HEK293 (cell line): ENCODE measurements at regions not wholly inside any gene's neighbourhood (a gene's known extent, or its start where the extent isn't known, plus 50 kb on each side); places are given as distances from the start of the nearest gene placed in this dataset.
"Not testable (repeated sequence)": the region's sequence is repeated elsewhere in the genome, so short reads cannot be mapped to it uniquely, and the experiment has no call there.

Source experiments
- CTCF ChIA-PET: fragments of 350-600 bp; formaldehyde crosslinking; extraction: SDS; loops from one replicate; lab custom pipeline; 2021; ENCODE audit warnings: antibody characterized with exemption; lab: Yijun Ruan, JAX
- POLR2A ChIA-PET: fragments of 300-600 bp; formaldehyde crosslinking; extraction: SDS; loops from one replicate; lab custom pipeline; 2020; ENCODE audit warnings: antibody characterized with exemption, inconsistent platforms; lab: Yijun Ruan, JAX
- H3K27ac ChIP-seq: fragments of 200-500 bp; sonication (Bioruptor generic); 2 replicates; pipeline ENCODE4 v1.5.1; 2014; ENCODE audit warnings: low read depth, low read length, control low read depth, inconsistent platforms; ENCODE audit errors: extremely low read depth
- H3K36me3 ChIP-seq, 2 experiments: fragments of 200-500 bp in 1 of 2; sonication (Bioruptor generic) in 1 of 2; 1 replicate in 1 of 2; 2 replicates in 1 of 2; pipeline ENCODE4 v1.5.1; 2014 to 2017; ENCODE audit warnings: inconsistent platforms in 2 of 2, low read length in 2 of 2; ENCODE audit not compliant: control insufficient read depth in 2 of 2, insufficient read depth in 1 of 2
- H3K4me1 ChIP-seq: fragments of 200-500 bp; sonication (Bioruptor generic); 2 replicates; pipeline ENCODE4 v1.5.1; 2014; ENCODE audit warnings: mild to moderate bottlenecking, low read length, inconsistent platforms; ENCODE audit not compliant: control insufficient read depth, insufficient read depth
- H3K4me3 ChIP-seq: 2 replicates; pipeline ENCODE4 v1.5.1; 2011; ENCODE audit warnings: low read depth, mild to moderate bottlenecking, control low read depth, low read length, moderate library complexity
- H3K9me3 ChIP-seq: fragments of 200-500 bp; sonication (Bioruptor generic); 2 replicates; pipeline ENCODE4 v1.5.1; 2014; ENCODE audit warnings: low read depth, low read length, inconsistent platforms; ENCODE audit not compliant: control insufficient read depth, insufficient read depth

DNA sequence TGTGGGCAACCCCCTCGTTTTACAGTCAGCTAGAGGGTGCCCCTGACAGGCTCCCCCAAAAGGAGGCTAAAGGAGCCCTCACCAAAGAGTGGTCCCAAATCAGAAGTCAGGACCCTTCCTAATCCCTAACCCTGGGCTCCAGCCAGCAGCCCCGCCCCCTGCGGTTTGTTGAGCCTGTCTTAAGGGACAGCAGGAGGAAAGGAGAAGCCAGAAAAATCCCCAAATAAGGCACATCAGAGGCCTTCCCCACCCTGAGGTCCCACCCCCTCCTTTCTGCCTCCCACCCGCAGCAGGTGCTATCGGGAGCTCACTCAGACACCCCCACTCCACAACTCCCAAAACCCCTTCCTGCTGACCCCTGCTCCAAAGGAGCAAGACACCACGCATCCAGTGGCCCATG lies 127.2 kb downstream of the TNFRSF13B start:
- H3K9me3 ChIP-seq, POLR2A ChIA-PET, H3K4me1 ChIP-seq, H3K4me3 ChIP-seq, H3K36me3 ChIP-seq, CTCF ChIA-PET, H3K27ac ChIP-seq: not testable (repeated sequence)

DNA sequence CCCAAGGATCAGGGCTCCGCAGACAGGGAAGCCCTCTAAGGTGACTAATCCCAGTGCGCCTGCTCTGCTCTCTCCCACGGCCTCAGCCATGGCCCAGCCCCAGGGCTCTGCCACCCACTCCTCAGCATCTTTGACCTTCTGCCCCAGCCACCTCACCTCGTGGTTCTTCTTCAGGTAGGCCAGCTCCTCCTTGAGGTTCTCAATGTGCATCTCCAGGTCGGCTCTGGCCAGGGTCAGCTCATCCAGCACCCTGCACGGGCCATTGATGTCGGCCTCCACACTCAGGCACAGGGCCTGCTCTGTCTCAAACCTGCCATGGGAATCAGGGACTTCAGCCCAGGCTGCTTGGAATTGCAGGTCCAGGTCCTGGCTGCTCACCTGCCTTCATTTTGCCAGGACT lies 128.4 kb downstream of the TNFRSF13B start:
- POLR2A ChIA-PET, result not testable (repeated sequence)

GRCh38 chr17:16842346-16842745 lies 129.6 kb downstream of the TNFRSF13B start:
- POLR2A ChIA-PET, H3K9me3 ChIP-seq, H3K4me1 ChIP-seq, H3K27ac ChIP-seq, H3K4me3 ChIP-seq, CTCF ChIA-PET, H3K36me3 ChIP-seq: not testable (repeated sequence)

More for the DNA sequence above, 128.4 kb downstream of the TNFRSF13B start:
- H3K9me3 ChIP-seq, H3K36me3 ChIP-seq, H3K4me3 ChIP-seq, H3K4me1 ChIP-seq, CTCF ChIA-PET, H3K27ac ChIP-seq: not testable (repeated sequence)

- CTCF ChIA-PET, H3K27ac ChIP-seq, H3K4me3 ChIP-seq, H3K9me3 ChIP-seq, H3K4me1 ChIP-seq, POLR2A ChIA-PET, H3K36me3 ChIP-seq: not testable (repeated sequence)
Observed at GRCh38 chr17:16841896-16842295, 130.0 kb downstream of the TNFRSF13B start.

GRCh38 chr17:16840219-16840618 lies 131.7 kb downstream of the TNFRSF13B start:
- H3K4me1 ChIP-seq, H3K4me3 ChIP-seq, H3K27ac ChIP-seq, CTCF ChIA-PET, POLR2A ChIA-PET, H3K9me3 ChIP-seq, H3K36me3 ChIP-seq: not testable (repeated sequence)

DNA sequence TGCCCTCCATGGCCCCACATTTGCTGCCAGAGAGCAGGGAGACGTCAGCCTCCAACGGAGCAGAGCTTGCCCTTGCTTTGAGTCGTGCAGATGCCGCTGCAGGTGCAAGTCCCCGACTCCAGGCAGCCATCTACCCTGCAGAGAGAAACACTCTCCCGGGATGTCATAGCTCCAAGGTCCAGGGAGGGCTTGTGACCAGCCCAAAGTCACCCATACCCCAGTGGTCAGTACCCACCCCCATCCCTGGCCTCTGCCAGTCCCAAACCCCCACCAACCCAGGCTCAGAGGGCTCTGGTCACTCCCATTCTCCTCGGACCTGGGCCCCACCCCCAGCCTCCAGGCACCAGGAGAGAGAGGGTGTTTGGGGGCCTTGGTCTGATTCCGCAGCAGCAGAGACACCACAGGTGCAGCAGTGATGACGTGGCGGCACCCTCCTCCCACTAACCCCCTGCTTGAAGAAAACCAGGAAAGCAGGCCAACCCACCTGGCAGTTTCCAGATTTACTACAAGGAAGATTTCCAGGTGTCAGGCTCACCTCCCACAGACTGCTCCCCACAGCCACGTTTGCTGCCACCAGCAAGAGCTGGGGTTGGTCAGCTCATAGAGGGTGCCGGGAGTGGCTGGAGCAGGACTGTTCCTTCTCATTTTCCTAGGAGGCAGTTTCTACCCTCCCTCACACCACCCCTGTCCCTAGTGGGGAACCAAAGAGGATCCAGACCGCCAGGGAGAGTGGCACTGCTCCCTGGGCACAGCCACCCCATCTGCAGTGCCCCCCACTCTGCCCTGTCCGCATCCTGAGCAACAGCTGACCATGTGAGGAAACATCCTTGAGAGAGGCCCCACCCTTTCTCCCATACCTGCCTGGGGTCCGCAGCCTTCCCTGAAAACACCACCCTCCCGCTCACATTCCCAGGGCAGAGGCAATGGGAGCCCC lies 132.4 kb downstream of the TNFRSF13B start:
- POLR2A ChIA-PET, H3K4me1 ChIP-seq, H3K4me3 ChIP-seq, H3K9me3 ChIP-seq, CTCF ChIA-PET, H3K36me3 ChIP-seq, H3K27ac ChIP-seq: not testable (repeated sequence)

DNA sequence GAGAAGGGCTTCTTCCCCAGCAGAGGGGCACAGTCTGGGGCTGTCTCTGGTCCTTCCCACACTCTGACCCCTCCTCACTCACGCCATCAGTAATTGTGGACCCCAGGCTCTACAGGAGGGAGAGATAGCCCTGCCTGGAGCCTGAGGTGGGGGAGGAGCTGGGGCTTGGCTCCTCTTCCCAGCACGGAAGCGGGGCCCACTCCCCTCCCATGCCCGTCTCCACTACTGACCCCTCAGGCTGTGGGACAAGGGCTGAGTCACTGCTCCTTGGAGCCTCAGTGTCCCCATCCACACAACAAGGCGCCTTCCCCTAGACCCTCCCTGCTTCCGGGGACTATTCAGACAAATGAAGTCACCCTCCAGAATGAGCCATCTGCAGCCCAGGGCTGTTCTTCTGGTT lies 133.1 kb downstream of the TNFRSF13B start:
- H3K9me3 ChIP-seq, POLR2A ChIA-PET, CTCF ChIA-PET, H3K36me3 ChIP-seq, H3K27ac ChIP-seq, H3K4me1 ChIP-seq, H3K4me3 ChIP-seq: not testable (repeated sequence)

- H3K27ac ChIP-seq, H3K4me1 ChIP-seq, H3K36me3 ChIP-seq, CTCF ChIA-PET, POLR2A ChIA-PET, H3K9me3 ChIP-seq, H3K4me3 ChIP-seq: not testable (repeated sequence)
Observed at GRCh38 chr17:16838287-16838686, 133.6 kb downstream of the TNFRSF13B start.

DNA sequence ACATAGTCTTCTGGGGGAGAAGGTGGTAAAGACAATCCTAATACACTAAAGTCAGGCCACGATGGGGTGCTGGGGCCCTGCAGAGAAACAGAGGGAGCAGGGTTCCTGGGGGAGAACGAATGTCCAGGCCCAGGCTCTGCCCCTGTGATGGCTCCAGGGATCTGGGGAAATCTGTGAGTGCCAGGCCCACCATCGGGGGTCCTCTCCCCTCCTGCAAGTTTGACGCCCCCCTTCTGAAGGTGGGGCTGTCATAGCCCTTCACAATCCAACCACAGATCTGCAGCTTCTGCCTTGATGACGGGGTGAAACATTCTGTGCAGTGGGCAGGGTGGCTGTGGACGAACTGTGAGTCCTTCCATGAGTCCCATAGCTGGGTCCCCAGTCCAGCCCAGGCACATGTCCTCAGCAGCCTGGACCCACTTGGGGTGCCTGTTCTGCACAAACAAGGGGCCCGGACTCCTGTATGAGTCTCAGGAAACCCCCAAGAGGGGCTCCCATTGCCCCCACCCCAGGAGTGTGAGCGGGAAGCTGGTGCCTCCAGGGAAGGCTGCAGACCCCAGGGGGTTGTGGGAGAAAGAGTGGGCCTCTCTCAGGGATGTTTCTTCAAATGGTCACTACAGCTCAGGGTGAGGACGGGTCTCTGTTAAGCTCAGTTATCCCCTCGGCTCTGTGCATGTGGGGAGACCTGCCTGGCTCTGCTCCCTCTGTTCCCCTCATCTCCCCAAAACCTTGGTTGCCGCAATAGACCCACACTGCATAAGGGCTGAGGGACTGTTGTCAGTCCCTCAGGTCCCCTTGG lies 134.3 kb downstream of the TNFRSF13B start:
- H3K36me3 ChIP-seq, H3K27ac ChIP-seq, POLR2A ChIA-PET, H3K4me3 ChIP-seq, H3K9me3 ChIP-seq, H3K4me1 ChIP-seq, CTCF ChIA-PET: not testable (repeated sequence)

DNA sequence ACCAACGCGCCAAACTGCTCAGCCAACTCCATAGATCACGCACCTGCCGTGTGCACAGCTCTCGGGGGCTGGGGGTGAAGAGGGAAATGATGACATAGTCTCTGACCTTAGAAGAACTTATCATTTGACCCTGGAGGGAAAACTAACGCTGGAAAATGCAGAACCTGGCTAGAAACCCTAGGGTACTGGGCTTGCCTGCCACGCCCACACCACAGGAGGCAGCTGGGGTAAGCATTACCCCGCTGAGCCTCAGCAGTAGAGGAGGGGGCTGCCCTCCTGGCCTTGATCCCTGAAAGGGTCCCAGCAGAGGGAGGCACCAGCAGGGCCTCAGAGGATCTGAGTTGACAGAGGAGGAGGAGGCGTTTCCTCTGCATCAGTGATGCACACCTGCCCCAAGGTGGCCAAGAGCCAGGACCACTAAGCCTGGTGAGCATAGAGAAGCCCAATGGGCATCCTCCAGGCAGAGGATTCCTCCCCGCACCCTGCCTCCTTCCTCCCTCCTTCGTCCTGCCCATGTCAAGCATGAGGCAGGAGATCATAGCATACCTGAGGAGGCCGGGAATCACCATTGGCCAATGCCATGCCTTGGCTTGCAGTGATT lies 135.5 kb downstream of the TNFRSF13B start:
- H3K4me1 ChIP-seq, H3K4me3 ChIP-seq, H3K27ac ChIP-seq, H3K9me3 ChIP-seq, H3K36me3 ChIP-seq, CTCF ChIA-PET, POLR2A ChIA-PET: not testable (repeated sequence)

DNA sequence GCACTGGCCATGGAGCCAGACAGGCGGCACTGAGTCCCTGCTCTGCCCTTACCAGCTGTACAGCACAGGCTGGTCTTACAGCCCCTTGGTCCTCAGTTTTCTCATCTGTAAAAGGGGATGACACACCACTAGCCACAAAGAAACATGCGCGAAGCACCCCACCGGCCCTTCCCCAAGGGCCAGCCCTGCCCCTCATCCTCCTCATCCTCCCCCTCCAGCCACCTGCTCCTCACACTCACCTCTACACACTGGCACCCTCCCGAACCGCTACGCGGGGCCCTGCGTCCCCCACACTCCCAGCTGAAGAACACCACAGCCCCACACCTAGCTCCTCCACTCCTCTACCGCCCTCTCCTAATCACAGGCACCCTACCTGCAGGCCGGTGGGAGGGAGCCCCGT lies 138.4 kb downstream of the TNFRSF13B start:
- H3K4me1 ChIP-seq, H3K36me3 ChIP-seq, H3K27ac ChIP-seq, H3K9me3 ChIP-seq, CTCF ChIA-PET, POLR2A ChIA-PET, H3K4me3 ChIP-seq: not testable (repeated sequence)
